Activated naive CD4-positive, alpha-beta T cell treated with anti-CD3 and anti-CD28 coated beads, Interleukin-2, amount 10 ng/mL, durations not matched to agents 7 days and 5 days (primary cell): ENCODE measurements at regions not wholly inside any gene's neighbourhood (a gene's known extent, or its start where the extent isn't known, plus 50 kb on each side); places are given as distances from the start of the nearest gene placed in this dataset.
"Not testable (repeated sequence)": the region's sequence is repeated elsewhere in the genome, so short reads cannot be mapped to it uniquely, and the experiment has no call there.

Experiments
- CTCF ChIA-PET: fragments of 350-600 bp; sonication (Branson Sonifier 250); formaldehyde crosslinking; loops from one replicate; lab custom pipeline; 2021; ENCODE audit warnings: antibody characterized with exemption; lab: Charles Lee
- DNase-seq: peaks from one replicate; pipeline ENCODE4 v3.0.0-alpha.2; 2020
- H3K27ac Mint-ChIP-seq: one replicate; pipeline ENCODE4 v1.8.0; 2021; ENCODE audit warnings: mild to moderate bottlenecking, moderate library complexity, mixed read lengths
- H3K27me3 Mint-ChIP-seq: one replicate; pipeline ENCODE4 v1.8.0; 2021; ENCODE audit warnings: mild to moderate bottlenecking, mixed read lengths
- H3K36me3 Mint-ChIP-seq: one replicate; pipeline ENCODE4 v1.8.0; 2021; ENCODE audit warnings: mixed read lengths
- H3K4me1 Mint-ChIP-seq: one replicate; pipeline ENCODE4 v1.8.0; 2021; ENCODE audit warnings: mixed read lengths
- H3K4me3 Mint-ChIP-seq: one replicate; pipeline ENCODE4 v1.8.0; 2021; ENCODE audit warnings: mild to moderate bottlenecking, moderate library complexity, mixed read lengths
- H3K9me3 Mint-ChIP-seq: one replicate; pipeline ENCODE4 v1.8.0; 2021; ENCODE audit warnings: mixed read lengths

DNA sequence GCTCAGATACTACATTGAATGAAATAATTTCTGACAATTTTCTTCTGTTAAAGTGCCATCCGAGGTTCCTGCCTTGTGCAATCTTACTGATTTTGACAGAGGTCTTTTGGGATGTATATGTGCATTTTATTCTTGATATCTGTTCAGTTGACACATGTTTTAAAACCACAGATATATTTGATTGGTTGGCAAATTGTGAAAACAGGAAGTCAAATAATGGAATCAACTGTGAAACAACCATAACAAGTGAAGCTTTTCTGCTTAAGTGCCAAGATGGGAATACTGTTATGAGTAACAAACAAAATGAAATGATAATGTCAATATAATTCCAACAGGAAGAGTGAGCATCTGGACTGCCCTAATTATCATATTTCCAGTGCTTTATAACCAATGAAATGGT, 84.9 kb upstream of the TET2 start:
- Mint-ChIP-seq H3K27me3 (no peaks in the 10 kb centered on the region), H3K4me1 (peaks cover 23% of the 10 kb centered on the region), H3K9me3 (no peaks in the 10 kb centered on the region), H3K27ac (peak overlapping the region; percentile 25), H3K4me3 (no peak overlapping the region), H3K36me3 (no peaks in the 10 kb centered on the region)
- no peak for DNase-seq
- CTCF ChIA-PET: interaction anchor here (1.1 to 1.3 kb wide), 2 partner anchors 15 to 79 kb away, joined by 3 to 4 read pairs; no protein-coding TSS in a partner anchor

DNA sequence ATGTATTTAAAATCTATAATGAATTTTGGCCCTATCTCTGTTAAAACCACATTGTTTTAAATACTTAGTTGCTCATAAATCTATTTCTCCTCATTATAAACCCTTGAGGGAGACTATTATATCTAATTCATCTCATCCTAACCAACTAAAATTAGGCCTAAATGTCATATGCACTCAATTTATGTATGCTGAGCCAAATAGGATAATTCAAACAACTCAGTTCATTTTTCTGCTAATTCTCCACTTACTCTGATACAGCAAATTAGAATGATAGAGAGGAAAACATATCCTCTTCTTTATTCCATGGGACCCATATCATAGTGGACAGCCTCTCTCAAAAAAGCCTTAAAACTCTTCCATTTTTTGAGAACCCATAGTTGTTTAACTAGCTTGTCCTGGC, 80.3 kb upstream of the TET2 start:
- CTCF ChIA-PET: no interaction called here
- no peaks in the 10 kb centered on the region for H3K36me3 Mint-ChIP-seq
- no peak for DNase-seq
- H3K9me3 Mint-ChIP-seq: no peaks in the 10 kb centered on the region
- peaks cover 6% of the 10 kb centered on the region for H3K4me1 Mint-ChIP-seq
- no peak overlapping the region for H3K4me3 Mint-ChIP-seq
- no peaks in the 10 kb centered on the region for H3K27me3 Mint-ChIP-seq
- no peak overlapping the region for H3K27ac Mint-ChIP-seq

DNA sequence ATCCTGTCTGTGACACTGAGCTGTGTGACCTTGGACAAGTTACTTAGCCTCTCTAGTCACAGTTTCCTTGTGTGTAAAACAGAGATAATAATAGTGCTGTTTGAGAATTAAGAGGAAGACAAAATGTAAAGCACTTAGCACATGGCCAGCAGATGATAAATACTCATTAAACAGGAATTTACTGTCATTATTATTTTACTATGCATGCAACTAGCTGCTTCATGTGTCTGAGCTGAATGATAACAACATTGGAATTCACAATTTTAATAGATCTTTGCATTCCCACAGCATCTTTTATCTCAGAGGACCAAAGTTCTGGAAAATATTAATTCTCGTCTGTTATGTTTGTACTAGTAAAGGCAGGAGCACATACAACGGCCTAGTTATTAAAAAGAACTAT, 79.2 kb upstream of the TET2 start:
- no peaks in the 10 kb centered on the region for H3K27me3 Mint-ChIP-seq
- no peaks in the 10 kb centered on the region for H3K4me1 Mint-ChIP-seq
- H3K9me3 Mint-ChIP-seq: no peaks in the 10 kb centered on the region
- no peak for DNase-seq
- no peaks in the 10 kb centered on the region for H3K36me3 Mint-ChIP-seq
- CTCF ChIA-PET: no interaction called here
- no peak overlapping the region for H3K4me3 Mint-ChIP-seq
- no peak overlapping the region for H3K27ac Mint-ChIP-seq

DNA sequence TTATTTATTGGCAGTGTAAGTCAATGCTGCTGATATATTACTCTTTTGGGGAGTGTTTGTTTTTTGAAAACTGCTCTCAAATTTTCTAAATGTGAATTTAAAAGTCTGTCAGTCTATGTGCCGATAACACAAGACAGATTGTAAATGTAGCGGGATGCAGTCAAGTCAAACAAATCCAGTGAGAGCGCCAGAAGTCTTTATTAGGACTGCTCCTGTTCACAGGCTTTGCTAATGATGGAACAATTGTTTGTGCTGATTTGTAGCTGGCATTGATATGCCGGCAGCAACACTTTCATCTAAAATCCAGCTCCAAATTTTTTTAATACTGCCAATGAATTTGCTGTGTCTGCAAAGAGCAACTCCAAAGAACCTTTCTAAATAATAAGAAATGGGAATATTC, 78.7 kb upstream of the TET2 start:
- Mint-ChIP-seq H3K27ac (no peak overlapping the region), H3K36me3 (no peaks in the 10 kb centered on the region), H3K4me3 (no peak overlapping the region), H3K27me3 (no peaks in the 10 kb centered on the region), H3K4me1 (no peaks in the 10 kb centered on the region), H3K9me3 (no peaks in the 10 kb centered on the region)
- CTCF ChIA-PET: no interaction called here
- no peak for DNase-seq

DNA sequence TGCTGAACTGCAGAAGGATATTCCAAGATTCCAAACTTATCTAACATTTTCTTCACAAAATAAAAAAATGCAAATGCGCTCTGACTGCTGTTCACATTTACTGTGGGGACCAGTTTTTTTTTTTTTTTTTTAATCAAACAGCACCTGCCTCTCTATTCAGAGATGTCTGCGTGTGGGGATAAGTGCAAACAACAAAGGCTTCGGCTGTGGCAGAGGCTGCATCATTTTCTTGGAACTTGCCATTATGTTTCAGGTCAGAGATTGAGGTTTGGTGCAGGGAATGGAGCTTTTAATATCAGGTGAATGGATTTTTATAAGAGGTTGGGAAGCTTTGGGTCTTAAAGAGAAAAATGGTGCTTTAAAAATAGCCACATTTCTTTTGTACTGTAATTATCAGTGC, 78.2 kb upstream of the TET2 start:
- H3K27ac Mint-ChIP-seq: no peak overlapping the region
- H3K4me1 Mint-ChIP-seq: no peaks in the 10 kb centered on the region
- H3K9me3 Mint-ChIP-seq: no peaks in the 10 kb centered on the region
- no peak for DNase-seq
- CTCF ChIA-PET: no interaction called here
- no peak overlapping the region for H3K4me3 Mint-ChIP-seq
- H3K27me3 Mint-ChIP-seq: no peaks in the 10 kb centered on the region
- no peaks in the 10 kb centered on the region for H3K36me3 Mint-ChIP-seq

DNA sequence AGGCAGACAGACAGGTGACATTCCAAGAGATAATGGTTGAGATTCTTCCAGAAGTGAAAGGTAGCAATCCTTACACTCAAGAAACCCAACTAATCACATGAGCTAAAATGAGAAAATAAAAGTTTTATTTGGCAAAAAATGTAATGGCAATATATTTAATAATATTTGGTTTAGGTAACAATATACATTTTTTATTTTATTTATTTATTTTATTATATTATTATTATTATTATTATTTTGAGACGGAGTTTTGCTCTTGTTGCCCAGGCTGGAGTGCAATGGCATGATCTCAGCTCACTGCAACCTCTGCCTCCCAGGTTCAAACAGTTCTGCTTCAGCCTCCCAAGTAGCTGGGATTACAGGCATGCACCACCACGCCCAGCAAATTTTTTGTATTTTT, 74.6 kb upstream of the TET2 start:
- H3K27ac Mint-ChIP-seq, CTCF ChIA-PET, H3K4me3 Mint-ChIP-seq, DNase-seq, H3K9me3 Mint-ChIP-seq, H3K4me1 Mint-ChIP-seq, H3K36me3 Mint-ChIP-seq, H3K27me3 Mint-ChIP-seq: not testable (repeated sequence)

DNA sequence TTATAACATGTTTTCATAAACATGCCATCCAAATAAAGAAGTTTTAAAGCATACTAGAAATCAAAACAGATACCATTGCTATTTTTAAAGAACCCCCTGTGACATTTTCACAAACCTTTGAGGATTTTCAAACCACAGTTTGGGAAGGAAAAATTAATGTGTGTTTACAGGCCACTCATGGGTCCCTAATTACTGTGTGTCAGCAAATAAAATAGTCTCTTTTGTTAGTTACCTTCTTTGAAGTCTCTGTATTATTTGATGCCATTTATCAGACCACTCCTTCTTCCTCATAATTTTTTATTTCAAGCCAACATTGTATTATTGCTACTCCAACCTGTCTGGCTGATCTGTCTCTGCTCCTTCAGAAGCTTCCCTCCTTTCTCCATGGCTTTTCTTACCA, 72.6 kb upstream of the TET2 start:
- no peak overlapping the region for H3K27ac Mint-ChIP-seq
- CTCF ChIA-PET: no interaction called here
- DNase-seq: no peak
- no peaks in the 10 kb centered on the region for H3K36me3 Mint-ChIP-seq
- H3K4me1 Mint-ChIP-seq: no peaks in the 10 kb centered on the region
- H3K4me3 Mint-ChIP-seq: no peak overlapping the region
- no peaks in the 10 kb centered on the region for H3K9me3 Mint-ChIP-seq
- H3K27me3 Mint-ChIP-seq: no peaks in the 10 kb centered on the region

DNA sequence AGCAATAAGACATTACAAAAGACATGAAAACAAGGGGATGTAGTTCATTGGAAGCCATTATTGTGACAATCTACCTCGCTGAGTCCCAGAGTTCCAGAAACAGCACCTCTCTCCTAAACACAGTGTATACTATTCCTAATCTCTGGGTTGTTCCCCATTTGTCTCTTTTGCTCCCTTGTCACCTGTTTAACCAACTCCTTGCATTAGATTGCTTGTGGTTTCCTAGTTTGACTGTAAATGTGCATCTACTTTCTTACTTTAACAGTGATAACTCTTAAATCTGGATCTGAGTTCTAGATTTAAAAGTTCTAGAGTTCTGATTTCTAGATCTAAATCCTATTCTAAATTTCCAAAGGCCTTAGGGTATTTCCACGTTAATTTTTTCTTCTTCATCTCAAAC, 71.6 kb upstream of the TET2 start:
- no peaks in the 10 kb centered on the region for H3K27me3 Mint-ChIP-seq

DNA sequence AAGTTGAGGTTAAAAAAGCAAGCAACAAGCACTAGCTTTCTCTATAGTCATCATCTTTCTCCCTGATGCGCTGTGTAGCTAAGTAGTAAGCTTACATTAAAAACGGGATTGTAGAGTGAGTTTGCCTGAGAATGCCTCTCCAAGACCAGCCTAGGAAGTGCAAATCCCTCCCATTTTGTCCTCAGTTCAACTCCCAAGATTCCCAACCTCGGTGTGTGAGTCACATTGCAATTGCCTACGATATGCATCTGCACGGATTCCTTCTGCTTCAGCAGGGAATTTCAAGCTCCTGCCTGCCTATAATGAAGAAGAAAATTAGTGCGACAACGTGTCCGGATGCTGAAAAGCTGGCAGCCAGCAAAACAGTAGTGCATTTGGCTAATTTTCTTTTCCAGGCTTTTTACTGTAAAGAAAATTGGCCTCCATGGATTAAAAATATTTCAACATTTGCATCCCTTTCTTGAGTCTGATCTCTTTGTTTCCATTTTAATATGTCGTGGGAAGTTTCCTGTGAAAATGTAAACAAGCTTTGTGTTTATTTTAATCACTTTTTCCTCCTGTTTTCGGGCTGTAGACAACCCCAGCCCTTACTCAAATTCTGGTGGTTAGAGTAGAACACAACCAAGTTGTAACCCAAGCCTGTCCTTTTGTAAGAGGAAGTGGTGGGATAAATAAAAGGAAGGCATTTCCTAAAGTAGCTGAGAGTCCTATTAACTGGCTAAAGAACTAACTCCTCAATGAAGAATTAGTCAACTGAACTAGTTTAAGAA, 58.4 kb upstream of the TET2 start:
- Mint-ChIP-seq H3K4me3 (no peak overlapping the region), H3K36me3 (no peaks in the 10 kb centered on the region), H3K9me3 (peaks cover 3% of the 10 kb centered on the region), H3K27me3 (peaks cover 4% of the 10 kb centered on the region), H3K27ac (no peak overlapping the region), H3K4me1 (no peaks in the 10 kb centered on the region)
- DNase-seq: no peak
- CTCF ChIA-PET: no interaction called here

More for the DNA sequence above, 71.6 kb upstream of the TET2 start:
- H3K36me3 Mint-ChIP-seq: no peaks in the 10 kb centered on the region
- H3K4me1 Mint-ChIP-seq: no peaks in the 10 kb centered on the region
- H3K9me3 Mint-ChIP-seq: no peaks in the 10 kb centered on the region
- no peak overlapping the region for H3K27ac Mint-ChIP-seq
- CTCF ChIA-PET: no interaction called here
- no peak for DNase-seq
- no peak overlapping the region for H3K4me3 Mint-ChIP-seq

DNA sequence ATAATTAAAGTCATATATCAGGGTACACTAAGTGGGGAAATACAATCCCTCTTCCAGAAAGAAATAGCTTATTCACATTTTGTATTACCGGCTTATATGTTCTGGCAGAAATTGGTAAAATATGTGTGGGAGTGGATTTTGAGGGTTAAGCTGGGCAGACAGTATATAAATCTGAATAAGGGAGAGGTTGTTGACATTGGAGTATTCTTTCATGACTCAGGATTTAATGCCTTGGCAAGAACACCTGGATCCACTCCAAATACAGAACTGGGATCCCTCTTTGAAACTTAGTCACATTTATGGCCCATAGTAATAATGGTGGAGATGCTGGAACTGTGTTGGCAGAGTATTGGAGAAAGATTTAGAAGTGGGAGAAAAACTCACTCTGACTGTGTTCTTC, 54.3 kb upstream of the TET2 start:
- peaks cover 5% of the 10 kb centered on the region for H3K9me3 Mint-ChIP-seq
- H3K4me1 Mint-ChIP-seq: no peaks in the 10 kb centered on the region
- no peak overlapping the region for H3K4me3 Mint-ChIP-seq
- no peaks in the 10 kb centered on the region for H3K36me3 Mint-ChIP-seq
- H3K27me3 Mint-ChIP-seq: peaks cover 4% of the 10 kb centered on the region
- no peak overlapping the region for H3K27ac Mint-ChIP-seq
- CTCF ChIA-PET: no interaction called here
- DNase-seq: no peak

DNA sequence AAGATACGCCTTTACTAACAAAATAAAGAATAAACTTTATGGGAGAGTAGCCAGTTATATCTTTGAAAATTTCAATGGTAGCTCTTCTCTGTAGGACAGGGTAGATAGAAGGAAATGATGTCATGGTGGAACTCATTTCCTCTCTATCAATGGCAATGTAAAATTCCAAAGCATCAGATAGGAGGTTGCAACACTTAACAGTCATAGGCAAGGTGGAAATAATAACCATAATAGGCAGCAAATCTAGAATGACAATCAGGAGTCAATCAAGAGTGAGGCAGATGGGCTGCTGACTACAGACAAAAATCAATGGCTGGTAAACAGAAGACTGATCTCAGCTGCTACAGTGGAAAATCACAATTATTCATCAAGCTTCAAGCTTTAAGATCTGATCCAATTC, 53.9 kb upstream of the TET2 start:
- H3K27ac Mint-ChIP-seq: no peak overlapping the region
- H3K9me3 Mint-ChIP-seq: peaks cover 6% of the 10 kb centered on the region
- no peaks in the 10 kb centered on the region for H3K4me1 Mint-ChIP-seq
- no peak for DNase-seq
- CTCF ChIA-PET: no interaction called here
- no peaks in the 10 kb centered on the region for H3K36me3 Mint-ChIP-seq
- H3K4me3 Mint-ChIP-seq: no peak overlapping the region
- H3K27me3 Mint-ChIP-seq: peaks cover under 1% of the 10 kb centered on the region

DNA sequence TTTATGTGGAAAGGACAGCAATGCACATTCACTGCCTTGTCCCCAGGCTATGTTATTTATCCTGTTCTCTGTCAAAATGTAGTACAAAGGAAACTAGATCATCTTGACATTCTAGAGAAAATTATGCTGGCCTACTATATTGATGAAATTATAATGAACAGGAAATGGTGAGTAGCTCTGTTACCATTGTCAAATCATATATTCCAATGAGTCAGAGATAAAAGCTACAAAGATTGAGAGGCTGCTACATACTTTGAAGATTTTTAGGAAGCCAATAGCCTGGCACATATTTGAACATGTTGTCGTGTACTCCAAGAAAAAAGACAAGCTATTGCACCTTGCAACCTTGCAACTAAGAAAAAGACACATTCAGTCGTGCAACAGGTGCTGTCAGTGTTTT, 52.7 kb upstream of the TET2 start:
- no peak overlapping the region for H3K27ac Mint-ChIP-seq
- CTCF ChIA-PET: no interaction called here
- H3K4me3 Mint-ChIP-seq: no peak overlapping the region
- no peaks in the 10 kb centered on the region for H3K36me3 Mint-ChIP-seq
- no peaks in the 10 kb centered on the region for H3K4me1 Mint-ChIP-seq
- peaks cover 12% of the 10 kb centered on the region for H3K9me3 Mint-ChIP-seq
- H3K27me3 Mint-ChIP-seq: no peaks in the 10 kb centered on the region
- no peak for DNase-seq
